ENCODE measurements at regions not wholly inside any gene's neighbourhood (a gene's known extent, or its start where the extent isn't known, plus 50 kb on each side); places are given as distances from the start of the nearest gene placed in this dataset.
A peak's percentile ranks its signal among the peaks of the same experiment; 100 is the strongest.
"Not testable (repeated sequence)": the region's sequence is repeated elsewhere in the genome, so short reads cannot be mapped to it uniquely, and the experiment has no call there.

GRCh38 chrY:3037471-3037870, 102.3 kb downstream of the ZFY start:
- no peak overlapping the region for H3K27ac ChIP-seq (ENCODE audit: low read length)
- H3K4me3 ChIP-seq (ENCODE audit: low read length), result no peak overlapping the region
- H3K27me3 ChIP-seq (ENCODE audit: control insufficient read depth, insufficient read depth), result no peaks in the 10 kb centered on the region
- no peaks in the 10 kb centered on the region for H3K9me3 ChIP-seq (ENCODE audit: control insufficient read depth, low read length)
- no peak for DNase-seq
- peaks cover 3% of the 10 kb centered on the region for H3K4me1 ChIP-seq (ENCODE audit: control insufficient read depth, insufficient read depth, low read length)
- no peak for ATAC-seq
- intact Hi-C loops (cut with DNase I), result no loop called here

DNA sequence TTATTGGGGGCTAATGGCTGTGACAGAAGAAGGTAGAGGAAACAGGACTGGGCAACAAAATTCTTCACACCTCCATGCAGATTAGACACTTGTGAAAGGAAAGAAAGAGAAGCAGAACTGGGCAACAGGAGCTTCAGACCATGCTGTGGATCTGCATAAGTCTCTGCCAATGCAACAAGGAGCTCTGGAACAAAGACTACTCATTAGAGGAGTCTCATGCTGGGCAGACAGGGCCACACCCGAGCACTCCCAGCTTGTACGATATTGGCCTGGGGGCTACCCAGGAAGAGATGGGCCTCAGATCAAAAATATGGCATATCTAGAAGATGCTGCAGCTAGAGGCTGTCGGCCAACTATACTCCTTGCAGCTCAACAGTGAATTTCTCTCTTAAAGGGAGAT, 105.2 kb downstream of the ZFY start:
- intact Hi-C loops (cut with DNase I), result no loop called here
- no peak overlapping the region for H3K4me3 ChIP-seq (ENCODE audit: low read length)
- DNase-seq (no peak), ATAC-seq (no peak)
- H3K9me3 ChIP-seq (ENCODE audit: control insufficient read depth, low read length), result no peaks in the 10 kb centered on the region
- no peaks in the 10 kb centered on the region for H3K27me3 ChIP-seq (ENCODE audit: control insufficient read depth, insufficient read depth)
- H3K4me1 ChIP-seq (ENCODE audit: control insufficient read depth, insufficient read depth, low read length), result no peaks in the 10 kb centered on the region
- H3K27ac ChIP-seq (ENCODE audit: low read length), result no peak overlapping the region
- WGBS, result 79% methylated on average over 3 of the region's 3 CpGs

DNA sequence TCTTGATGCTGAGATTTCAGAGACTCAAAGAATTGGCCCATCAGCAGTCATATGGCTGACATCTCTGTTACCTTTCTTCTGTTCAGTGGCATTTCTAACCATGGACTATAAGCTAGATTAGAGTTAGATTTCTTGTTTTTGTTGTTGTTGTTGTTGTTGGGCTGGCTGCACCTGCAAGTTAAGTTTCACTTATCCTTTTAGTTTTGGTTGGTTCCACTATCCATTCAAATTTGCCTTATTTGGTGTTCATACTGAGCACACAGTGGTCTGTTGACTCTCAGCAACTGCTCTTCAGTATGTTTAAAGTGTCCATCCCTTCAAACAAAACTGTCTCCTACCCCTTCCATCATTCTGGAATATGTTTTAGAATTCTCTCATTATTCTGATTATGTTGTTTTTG, 106.8 kb downstream of the ZFY start:
- Histone ChIP-seq H3K27ac (ENCODE audit: low read length) (no peak overlapping the region), H3K4me3 (ENCODE audit: low read length) (no peak overlapping the region), H3K4me1 (ENCODE audit: control insufficient read depth, insufficient read depth, low read length) (no peaks in the 10 kb centered on the region), H3K27me3 (ENCODE audit: control insufficient read depth, insufficient read depth) (no peaks in the 10 kb centered on the region), H3K9me3 (ENCODE audit: control insufficient read depth, low read length) (no peaks in the 10 kb centered on the region)
- ATAC-seq (no peak), DNase-seq (no peak)
- intact Hi-C loops (cut with DNase I), result no loop called here

DNA sequence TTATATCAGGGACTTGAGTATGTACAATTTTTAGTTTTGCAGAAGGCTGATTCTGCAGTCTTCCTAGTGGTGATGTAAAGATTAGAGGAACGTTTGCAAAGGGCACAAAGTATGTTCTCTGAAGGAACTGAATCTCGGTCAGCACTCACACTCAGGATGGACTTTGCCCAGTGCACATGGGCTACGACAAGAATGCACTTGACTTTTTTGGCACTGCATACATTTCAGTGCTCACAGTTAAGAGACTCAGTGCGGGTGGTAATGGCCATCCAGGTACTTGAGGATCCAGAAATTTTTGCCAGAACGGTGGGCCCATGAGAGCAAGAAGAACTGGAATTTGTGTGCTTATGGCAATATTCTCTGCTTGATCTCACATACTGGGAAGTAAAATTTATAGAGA, 107.7 kb downstream of the ZFY start:
- intact Hi-C loops (cut with DNase I), result no loop called here
- no peaks in the 10 kb centered on the region for H3K9me3 ChIP-seq (ENCODE audit: control insufficient read depth, low read length)
- no peaks in the 10 kb centered on the region for H3K4me1 ChIP-seq (ENCODE audit: control insufficient read depth, insufficient read depth, low read length)
- H3K27me3 ChIP-seq (ENCODE audit: control insufficient read depth, insufficient read depth), result no peaks in the 10 kb centered on the region
- H3K4me3 ChIP-seq (ENCODE audit: low read length), result no peak overlapping the region
- no peak overlapping the region for H3K27ac ChIP-seq (ENCODE audit: low read length)
- WGBS, result 71% methylated on average over 5 of the region's 5 CpGs
- ATAC-seq, result no peak
- no peak for DNase-seq

- no peak for DNase-seq
- no peak overlapping the region for H3K27ac ChIP-seq (ENCODE audit: low read length)
- intact Hi-C loops (cut with DNase I), result no loop called here
Measured at GRCh38 chrY:3045048-3045447, 109.9 kb downstream of the ZFY start.

GRCh38 chrY:3055496-3055895, 120.3 kb downstream of the ZFY start:
- intact Hi-C loops (cut with DNase I); ATAC-seq: not testable (repeated sequence)
- WGBS, result no CpG with 5 or more reads among the region's 1 CpG

More at GRCh38 chrY:3045048-3045447, 109.9 kb downstream of the ZFY start:
- no peak overlapping the region for H3K4me3 ChIP-seq (ENCODE audit: low read length)
- H3K9me3 ChIP-seq (ENCODE audit: control insufficient read depth, low read length), result no peaks in the 10 kb centered on the region
- H3K27me3 ChIP-seq (ENCODE audit: control insufficient read depth, insufficient read depth), result no peaks in the 10 kb centered on the region
- 93% methylated on average over 2 of the region's 2 CpGs for WGBS
- H3K4me1 ChIP-seq (ENCODE audit: control insufficient read depth, insufficient read depth, low read length), result no peaks in the 10 kb centered on the region
- no peak for ATAC-seq

GRCh38 chrY:3058342-3058741, 123.2 kb downstream of the ZFY start:
- H3K27me3 ChIP-seq (ENCODE audit: control insufficient read depth, insufficient read depth); H3K4me1 ChIP-seq (ENCODE audit: control insufficient read depth, insufficient read depth, low read length); H3K27ac ChIP-seq (ENCODE audit: low read length); H3K4me3 ChIP-seq (ENCODE audit: low read length); ATAC-seq; intact Hi-C loops (cut with DNase I); DNase-seq; H3K9me3 ChIP-seq (ENCODE audit: control insufficient read depth, low read length): not testable (repeated sequence)

More at GRCh38 chrY:3055496-3055895, 120.3 kb downstream of the ZFY start:
- H3K9me3 ChIP-seq (ENCODE audit: control insufficient read depth, low read length); H3K27me3 ChIP-seq (ENCODE audit: control insufficient read depth, insufficient read depth); H3K27ac ChIP-seq (ENCODE audit: low read length); H3K4me3 ChIP-seq (ENCODE audit: low read length); H3K4me1 ChIP-seq (ENCODE audit: control insufficient read depth, insufficient read depth, low read length); DNase-seq: not testable (repeated sequence)

DNA sequence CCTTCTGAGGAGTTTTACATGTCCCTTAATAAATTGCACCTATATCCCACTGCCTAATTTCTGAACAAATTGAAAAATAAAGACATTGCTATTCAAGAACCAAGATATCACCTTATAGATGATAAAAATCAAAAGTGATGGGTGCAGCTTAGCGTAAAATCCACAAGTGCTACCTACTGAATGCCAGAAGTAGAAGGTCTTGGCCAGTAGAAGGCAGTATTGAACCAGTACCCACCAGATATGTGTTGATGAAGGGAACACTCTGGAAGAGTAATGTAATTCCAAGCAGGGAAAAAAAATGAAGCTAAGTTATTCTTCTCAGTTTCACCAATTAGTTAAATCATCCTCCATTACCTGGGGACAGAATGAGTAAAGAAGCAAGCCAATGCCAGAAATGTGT, 125.5 kb downstream of the ZFY start:
- H3K4me1 ChIP-seq (ENCODE audit: control insufficient read depth, insufficient read depth, low read length); DNase-seq; H3K27me3 ChIP-seq (ENCODE audit: control insufficient read depth, insufficient read depth); intact Hi-C loops (cut with DNase I); H3K27ac ChIP-seq (ENCODE audit: low read length); ATAC-seq; H3K9me3 ChIP-seq (ENCODE audit: control insufficient read depth, low read length); H3K4me3 ChIP-seq (ENCODE audit: low read length): not testable (repeated sequence)
- WGBS, result 95% methylated on average over 1 of the region's 1 CpG

- intact Hi-C loops (cut with DNase I); H3K9me3 ChIP-seq (ENCODE audit: control insufficient read depth, low read length); DNase-seq; H3K4me1 ChIP-seq (ENCODE audit: control insufficient read depth, insufficient read depth, low read length); H3K27me3 ChIP-seq (ENCODE audit: control insufficient read depth, insufficient read depth); H3K4me3 ChIP-seq (ENCODE audit: low read length); H3K27ac ChIP-seq (ENCODE audit: low read length): not testable (repeated sequence)
- peak in 1 of 2 donors; percentile 43 for ATAC-seq
- 32% methylated on average over 2 of the region's 2 CpGs for WGBS
Measured at GRCh38 chrY:3088149-3088548, 153.0 kb downstream of the ZFY start.

- H3K4me3 ChIP-seq (ENCODE audit: low read length); H3K27ac ChIP-seq (ENCODE audit: low read length); ATAC-seq; H3K4me1 ChIP-seq (ENCODE audit: control insufficient read depth, insufficient read depth, low read length); DNase-seq; H3K27me3 ChIP-seq (ENCODE audit: control insufficient read depth, insufficient read depth); H3K9me3 ChIP-seq (ENCODE audit: control insufficient read depth, low read length); intact Hi-C loops (cut with DNase I): not testable (repeated sequence)
- WGBS, result 85% methylated on average over 4 of the region's 4 CpGs
Measured at GRCh38 chrY:3108674-3109073, 173.5 kb downstream of the ZFY start.

DNA sequence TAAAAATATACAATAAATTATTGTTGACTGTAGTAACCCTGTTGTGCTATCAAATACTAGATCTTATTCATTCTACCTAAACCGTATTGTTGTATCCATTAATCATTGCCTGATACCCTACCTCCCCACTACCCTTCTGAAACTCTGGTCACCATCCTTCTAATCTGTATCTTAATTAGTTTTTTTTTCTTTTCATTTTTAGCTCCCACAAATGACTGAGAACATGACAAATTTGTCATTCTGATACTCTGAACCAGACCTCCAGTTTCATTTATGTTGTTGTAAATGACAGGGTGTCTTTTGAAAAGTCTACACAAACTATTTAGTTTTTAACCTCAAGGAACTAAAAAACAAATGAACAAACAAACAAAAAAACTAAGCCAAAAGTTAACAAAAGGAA, 185.1 kb downstream of the ZFY start:
- H3K27me3 ChIP-seq (ENCODE audit: control insufficient read depth, insufficient read depth); H3K9me3 ChIP-seq (ENCODE audit: control insufficient read depth, low read length); H3K27ac ChIP-seq (ENCODE audit: low read length); H3K4me3 ChIP-seq (ENCODE audit: low read length); intact Hi-C loops (cut with DNase I); DNase-seq; ATAC-seq; H3K4me1 ChIP-seq (ENCODE audit: control insufficient read depth, insufficient read depth, low read length): not testable (repeated sequence)
- 63% methylated on average over 1 of the region's 1 CpG for WGBS

DNA sequence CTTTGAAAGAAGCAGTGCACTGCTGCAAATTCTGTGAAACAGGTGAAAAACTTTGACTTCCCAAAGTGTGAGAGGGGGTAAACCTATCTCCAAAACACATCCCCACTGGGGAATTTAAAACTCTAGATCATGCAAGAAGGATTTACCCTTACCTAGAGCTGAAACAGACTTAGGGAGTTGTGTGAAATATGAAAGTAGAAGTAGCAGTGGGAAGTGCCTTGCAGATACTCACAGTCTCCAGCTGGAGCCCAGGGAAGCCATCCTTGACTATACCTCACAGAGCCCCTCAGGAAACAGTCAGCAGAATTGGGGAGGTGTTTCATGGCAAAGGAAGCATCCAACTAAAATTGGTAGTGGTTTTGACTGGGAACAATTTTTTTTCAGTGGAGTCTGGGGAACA, 185.5 kb downstream of the ZFY start:
- DNase-seq; H3K4me3 ChIP-seq (ENCODE audit: low read length); H3K9me3 ChIP-seq (ENCODE audit: control insufficient read depth, low read length); ATAC-seq; H3K27me3 ChIP-seq (ENCODE audit: control insufficient read depth, insufficient read depth); H3K27ac ChIP-seq (ENCODE audit: low read length); intact Hi-C loops (cut with DNase I); H3K4me1 ChIP-seq (ENCODE audit: control insufficient read depth, insufficient read depth, low read length): not testable (repeated sequence)

Data from right cardiac atrium (tissue), 5 donors.